SKM-1 treated with dmso at 0.1 percent for 144 hours (cell line): ENCODE measurements at regions not wholly inside any gene's neighbourhood (a gene's known extent, or its start where the extent isn't known, plus 50 kb on each side); places are given as distances from the start of the nearest gene placed in this dataset.

Source experiments
- DNase-seq: peaks from one replicate; lab custom pipeline; 2025; ENCODE audit not compliant: unreplicated experiment; lab: John Stamatoyannopoulos, UW

DNA sequence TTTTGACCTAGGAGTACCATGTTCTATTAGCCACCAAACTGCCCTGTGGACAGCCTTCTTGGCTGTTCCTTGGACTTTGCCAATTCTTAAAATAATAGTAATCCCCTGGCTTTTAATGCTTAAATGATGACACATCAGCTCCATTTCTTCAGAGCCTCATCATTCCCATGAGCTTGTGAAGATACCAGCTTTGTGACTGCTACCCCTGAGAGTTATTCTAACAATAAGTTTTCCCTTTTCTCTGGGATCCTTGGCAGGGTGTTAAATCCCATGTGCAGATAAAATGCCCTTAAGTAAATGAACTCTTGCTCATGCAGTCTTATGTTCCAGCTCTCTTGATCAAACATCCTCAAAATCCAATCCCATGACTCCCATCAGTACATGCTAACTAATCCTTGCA is 415.3 kb downstream of the CETN3 start:
- no peak for DNase-seq

DNA sequence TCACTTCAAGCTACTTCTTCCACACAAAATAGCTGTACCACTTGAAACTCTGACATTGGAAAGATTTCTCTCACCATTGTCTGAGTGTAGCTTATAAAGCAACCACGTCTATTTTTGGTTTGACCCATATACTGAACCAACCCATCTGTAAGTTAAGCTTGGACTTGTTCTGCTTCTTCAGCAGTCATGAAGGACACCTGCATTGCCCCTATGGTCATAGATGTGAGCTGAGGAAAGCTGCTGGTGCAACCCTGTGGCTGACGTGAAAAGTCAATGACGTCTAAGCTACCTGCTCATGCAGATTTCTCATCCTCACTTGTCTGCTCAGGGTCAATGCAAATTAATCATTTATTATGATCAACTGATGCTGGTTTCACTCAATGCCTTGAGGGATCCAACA is 417.4 kb downstream of the CETN3 start:
- no peak for DNase-seq

DNA sequence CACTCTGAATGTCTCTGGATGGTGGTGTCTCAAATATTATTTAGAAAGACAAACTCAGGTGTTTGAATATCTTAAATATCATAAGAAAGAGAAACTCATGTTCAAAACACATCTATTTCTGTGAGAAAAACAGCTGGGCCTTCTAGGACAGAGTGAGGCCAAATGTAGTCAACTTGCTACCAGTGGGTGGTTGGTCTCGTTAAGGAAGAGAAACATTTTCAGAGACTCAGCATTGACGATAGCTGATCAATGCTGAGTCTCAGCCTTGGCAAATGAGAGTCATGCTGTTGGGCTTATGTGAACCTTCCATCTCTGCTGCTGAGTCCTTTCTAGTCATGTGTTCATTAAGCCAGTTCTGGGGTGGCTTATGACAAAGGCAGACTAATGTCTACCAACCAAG is 418.0 kb downstream of the CETN3 start:
- DNase-seq: no peak

GRCh38 chr5:89989776-89990175 is 419.8 kb downstream of the CETN3 start:
- DNase-seq: no peak

DNA sequence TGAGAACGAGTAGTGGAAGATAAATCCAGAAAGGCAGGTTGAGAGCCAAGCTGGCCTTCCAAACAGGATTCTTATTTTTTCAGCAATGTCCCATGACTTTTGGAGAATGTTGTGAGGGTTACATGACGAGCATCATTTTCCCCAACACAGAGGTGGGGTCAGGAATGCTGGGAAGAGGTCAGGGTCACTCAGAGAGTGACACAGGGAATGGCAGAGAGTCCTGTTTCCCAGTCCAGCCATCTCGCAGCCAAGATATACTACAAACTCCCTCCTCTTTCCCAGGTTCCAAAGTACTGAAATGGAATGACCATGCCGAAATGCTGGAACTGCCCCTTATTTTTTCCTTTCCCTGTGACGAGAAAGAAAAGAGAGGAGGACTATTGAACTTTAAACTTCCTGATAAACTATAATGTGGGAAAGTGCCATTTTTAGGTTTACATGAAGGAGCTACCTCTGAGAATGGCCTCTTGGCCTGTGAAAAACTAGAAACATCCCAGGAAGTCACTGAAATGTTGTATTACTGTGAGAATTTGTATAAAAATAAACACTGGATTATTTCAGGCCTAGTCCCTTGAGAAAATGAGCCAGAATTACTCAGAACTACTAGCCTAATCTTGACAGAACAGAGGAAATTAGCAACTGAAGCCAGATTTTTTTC is 420.4 kb downstream of the CETN3 start:
- no peak for DNase-seq

DNA sequence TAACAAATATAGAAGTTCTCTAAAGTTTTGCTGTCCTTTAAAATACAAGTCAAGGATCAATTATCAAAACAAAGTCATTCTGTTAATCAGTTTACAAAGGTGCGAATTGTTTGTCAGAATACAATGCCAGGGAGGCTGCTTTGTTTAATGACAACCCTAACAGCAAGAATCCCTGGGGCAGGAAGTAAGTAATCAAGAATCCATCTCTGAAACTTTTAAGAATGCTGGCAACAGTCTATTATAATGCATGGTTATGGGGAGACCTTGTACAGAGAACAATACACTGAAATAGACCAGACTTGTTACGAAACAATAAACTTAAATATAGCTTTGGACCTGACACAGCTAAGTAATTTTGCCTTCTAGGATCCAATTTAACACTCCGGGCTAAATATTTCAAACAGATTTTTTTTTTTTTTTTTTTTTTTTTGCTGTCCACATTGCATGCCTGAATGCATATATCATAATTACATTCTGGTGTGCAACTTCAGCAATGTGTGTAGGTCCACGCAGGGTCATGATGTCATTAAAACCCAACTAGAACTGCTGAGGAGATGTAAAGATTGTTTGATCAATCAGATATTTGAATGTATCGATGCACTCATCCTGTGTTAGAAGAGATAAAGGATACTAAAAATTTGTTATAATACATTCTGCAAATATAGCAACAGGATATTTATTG is 421.3 kb downstream of the CETN3 start:
- no peak for DNase-seq

- DNase-seq: no peak
Measured at GRCh38 chr5:89983216-89983615, 426.3 kb downstream of the CETN3 start.

GRCh38 chr5:89981878-89982773 is 427.4 kb downstream of the CETN3 start:
- no peak for DNase-seq

DNA sequence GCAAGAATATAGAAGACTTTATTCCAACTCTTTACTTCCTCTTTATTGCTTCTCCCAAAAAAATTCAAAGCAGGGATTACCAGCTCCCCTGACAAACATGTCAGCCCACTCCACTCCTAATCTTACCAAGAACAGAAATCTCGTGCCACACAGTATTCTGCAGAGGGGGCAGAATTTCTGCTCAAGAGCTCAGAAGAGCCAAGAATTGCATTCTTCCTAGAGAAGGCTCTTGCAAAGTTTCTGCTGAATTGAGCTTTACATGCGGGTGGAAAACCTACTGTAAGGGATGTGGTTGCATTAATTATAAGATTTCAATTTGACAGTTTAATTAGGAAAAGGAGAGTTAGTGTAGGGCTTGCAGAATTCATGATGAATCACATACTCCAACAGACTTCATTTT is 428.5 kb downstream of the CETN3 start:
- DNase-seq: no peak

DNA sequence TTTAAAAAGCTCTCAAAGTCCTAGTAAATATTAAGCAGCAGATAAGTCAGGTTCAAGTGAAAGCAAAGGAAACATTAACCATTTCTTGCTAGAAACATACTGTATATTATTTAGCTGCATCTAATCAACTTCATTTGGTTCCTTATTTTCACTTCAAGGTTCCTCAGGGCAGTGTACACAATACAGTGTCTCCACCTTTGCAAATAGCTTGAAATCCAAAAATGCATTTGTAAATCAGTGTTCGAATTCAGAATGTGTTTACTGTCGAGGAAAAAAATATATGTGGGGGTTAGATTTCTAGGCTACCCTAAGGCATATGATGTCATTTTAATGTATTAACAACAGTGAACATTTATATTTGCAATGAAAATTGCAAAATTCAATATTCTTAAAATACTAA is 436.0 kb downstream of the CETN3 start:
- no peak for DNase-seq

DNA sequence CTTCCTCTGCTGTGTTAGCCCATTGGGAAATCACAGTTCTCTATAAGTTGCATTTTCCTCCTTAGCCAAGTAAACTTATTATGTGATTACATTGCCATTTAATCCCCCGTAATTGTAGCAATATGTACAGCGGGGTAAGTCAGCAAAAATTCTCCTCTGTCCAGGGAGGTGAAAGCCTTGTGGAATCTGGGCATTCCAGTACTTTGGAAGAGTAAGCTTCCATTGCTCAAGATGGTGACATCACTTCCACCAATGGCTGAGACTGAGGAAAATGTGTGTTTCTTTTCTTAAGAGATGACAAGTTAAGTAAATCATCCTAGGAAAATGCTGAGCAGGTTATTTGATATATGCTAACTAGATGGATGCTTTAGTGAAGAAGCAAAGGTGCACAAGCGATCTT is 436.7 kb downstream of the CETN3 start:
- DNase-seq: no peak

GRCh38 chr5:89968958-89969381 is 440.6 kb downstream of the CETN3 start:
- no peak for DNase-seq

DNA sequence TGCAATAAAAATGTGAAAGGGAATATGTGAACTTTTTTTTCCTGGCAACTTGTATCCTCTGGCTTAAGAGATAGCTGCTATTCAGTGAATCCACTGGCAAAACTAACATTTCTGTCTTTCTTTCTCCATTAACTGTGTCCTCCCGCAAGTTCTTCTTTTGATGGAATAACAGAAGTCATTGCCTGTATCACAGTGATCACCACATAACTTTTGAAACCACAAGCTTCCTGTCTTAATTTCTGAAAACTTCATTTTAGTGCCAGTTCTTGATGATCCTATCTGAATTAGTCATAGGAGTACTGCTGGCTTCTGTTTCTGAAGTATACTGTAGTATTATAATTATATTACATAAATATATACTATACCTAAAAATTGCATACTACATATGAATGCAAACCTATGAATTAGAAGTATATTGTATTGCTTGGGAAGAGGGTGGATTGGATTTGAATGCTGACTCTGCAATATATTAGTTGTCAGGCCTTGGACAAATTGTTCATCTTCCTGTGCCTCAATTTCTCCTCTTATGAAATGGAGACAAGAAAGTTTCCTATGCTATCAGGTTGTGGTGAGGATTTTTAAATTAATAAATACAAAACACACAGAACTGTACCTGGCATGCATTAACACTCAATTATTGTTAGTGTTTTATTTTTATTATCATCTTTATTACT is 441.6 kb downstream of the CETN3 start:
- peak; percentile 31 for DNase-seq

GRCh38 chr5:89956838-89957237 is 452.7 kb downstream of the CETN3 start:
- no peak for DNase-seq

GRCh38 chr5:89954916-89955315 is 454.6 kb downstream of the CETN3 start:
- DNase-seq: no peak

- no peak for DNase-seq
Measured at GRCh38 chr5:89951876-89952275, 457.7 kb downstream of the CETN3 start.

DNA sequence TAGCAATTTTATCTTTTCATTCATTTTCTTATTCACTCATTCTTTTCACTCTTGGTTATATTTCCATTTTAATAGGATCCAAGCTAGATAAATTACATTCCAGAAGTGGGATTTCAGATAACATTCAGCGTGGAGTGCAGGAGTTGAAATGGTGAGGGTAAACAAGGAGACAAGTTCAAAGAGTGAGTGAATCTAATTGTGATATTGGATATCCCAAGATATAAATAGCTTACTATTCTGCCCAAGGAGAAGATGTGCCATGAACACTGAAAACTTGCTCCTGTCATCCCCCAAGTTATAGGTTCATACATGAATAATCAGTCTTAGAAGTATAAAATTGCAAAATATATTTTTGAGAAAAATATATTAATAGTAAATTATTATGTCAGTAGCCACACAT is 459.3 kb downstream of the CETN3 start:
- DNase-seq: no peak

- no peak for DNase-seq
Measured at GRCh38 chr5:89948977-89949376, 460.6 kb downstream of the CETN3 start.

DNA sequence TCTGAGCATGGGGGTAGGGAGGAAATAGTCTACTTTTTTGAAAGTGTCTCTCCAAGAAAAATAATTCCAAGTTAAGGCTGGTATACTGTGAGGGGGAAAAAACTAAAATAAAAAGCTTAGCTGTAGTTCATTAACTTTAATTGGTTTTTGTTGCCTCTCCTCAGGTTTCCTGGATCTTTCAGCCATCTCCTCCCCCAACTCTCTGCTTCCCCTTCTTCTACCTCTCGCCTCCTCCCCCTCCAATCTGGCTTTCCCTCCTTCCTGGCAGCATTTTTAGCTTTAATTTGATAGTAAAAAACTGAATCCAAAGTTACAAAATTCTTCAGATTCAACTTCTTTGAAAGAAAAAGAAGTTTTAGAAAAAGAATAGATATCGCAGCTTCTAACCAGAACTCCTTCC is 462.6 kb downstream of the CETN3 start:
- no peak for DNase-seq

DNA sequence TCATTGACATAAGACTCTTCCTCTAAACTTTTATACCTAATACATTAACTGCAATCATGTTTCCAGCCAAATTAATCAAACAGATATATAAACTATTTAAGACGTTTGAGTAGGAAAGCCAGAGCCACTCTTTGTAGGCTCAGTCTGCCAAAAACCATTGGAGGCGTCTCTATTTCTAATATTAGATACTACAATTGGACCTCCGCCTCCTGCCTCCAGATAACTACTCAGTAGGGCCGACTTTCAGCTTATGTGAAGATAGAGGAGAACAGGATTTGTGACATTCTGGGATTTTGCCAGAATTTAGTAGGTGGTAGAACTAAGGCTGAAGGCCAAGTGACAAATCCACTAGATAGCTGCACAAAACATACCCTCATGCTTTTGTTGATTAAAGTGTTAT is 463.0 kb downstream of the CETN3 start:
- no peak for DNase-seq

- no peak for DNase-seq
Measured at GRCh38 chr5:89942171-89942570, 467.4 kb downstream of the CETN3 start.
